Activated T-cell treated with anti-CD3 and anti-CD28 coated beads, Interleukin-2, amount 50 U/mL, for 1 hour (primary cell): ENCODE measurements at regions not wholly inside any gene's neighbourhood (a gene's known extent, or its start where the extent isn't known, plus 50 kb on each side); places are given as distances from the start of the nearest gene placed in this dataset.

ENCODE experiments used
- DNase-seq: peaks from one replicate; pipeline ENCODE4 v3.0.0-alpha.2; 2020

DNA sequence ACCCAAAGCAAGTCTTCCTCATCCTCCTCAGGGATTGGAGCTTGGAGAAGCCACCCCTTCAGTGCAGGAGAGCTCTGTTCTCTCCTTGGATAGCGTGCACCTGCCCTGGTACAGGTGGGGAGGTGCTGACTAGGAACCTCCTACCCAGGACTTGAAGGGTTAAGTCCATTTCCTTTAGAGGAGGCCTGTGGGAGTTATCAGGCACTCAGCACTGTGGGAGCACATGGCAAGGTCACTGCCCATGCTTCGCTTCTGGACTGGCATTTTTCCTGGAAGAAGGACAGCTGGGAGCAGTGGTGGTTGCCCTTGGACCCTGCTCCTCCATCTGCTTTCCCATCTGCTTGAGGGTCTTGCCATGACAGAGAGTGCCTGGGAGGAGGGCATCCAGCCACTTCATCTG is 142.8 kb downstream of the CXCL12 start:
- no peak for DNase-seq

GRCh38 chr10:44240584-44241205 is 144.2 kb downstream of the CXCL12 start:
- DNase-seq = no peak

DNA sequence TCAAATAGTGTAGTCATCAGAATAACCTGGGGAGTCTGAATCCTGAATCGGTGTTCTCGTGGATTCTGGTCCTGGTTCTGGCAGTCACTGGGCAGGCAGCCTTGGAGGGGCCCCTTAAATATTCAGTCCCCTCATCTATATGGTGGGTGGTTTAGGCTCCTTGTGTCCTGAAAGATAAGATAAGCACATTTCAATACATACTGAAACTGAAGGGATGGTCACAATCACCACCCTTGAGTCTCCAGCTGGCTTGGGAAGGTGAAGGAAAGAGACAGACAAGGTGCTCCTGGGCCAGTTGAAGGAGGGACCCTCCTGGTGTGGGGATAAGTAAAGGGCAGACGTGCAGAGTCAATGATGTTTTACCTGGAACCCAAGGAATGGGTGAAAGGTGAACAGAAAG is 146.7 kb downstream of the CXCL12 start:
- DNase-seq = no peak

DNA sequence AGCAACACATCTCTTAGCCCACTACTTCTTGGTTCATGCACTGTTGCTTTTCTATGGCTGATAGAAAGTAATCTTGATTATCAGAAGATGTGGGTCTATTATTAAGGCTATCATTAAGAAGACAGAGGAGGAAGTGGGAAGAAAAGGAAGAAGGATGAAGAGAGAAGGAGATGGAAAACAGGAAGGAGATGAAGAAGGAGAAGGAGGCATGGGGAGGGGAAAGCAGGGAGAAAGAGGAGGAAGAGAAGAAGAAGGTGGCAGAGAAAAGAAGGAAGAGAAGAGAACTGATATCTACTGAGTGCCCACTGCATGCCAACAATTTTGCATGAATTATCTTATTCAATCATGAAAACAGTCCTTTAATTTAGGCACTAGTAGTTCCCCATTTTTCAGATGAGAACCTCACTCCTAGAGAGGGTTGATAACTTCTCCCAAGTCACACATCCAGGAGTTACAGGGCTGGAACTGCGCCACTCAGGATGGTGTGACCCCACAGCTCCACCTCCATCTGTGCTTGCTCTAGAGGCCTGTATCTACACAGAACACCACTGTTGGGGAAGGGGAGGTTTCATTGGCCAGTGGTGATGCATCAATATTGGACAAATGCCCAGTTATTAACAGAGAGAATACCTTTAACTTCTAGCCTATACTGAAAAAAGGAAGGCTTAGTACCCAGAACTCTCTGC is 147.4 kb downstream of the CXCL12 start:
- DNase-seq = no peak

DNA sequence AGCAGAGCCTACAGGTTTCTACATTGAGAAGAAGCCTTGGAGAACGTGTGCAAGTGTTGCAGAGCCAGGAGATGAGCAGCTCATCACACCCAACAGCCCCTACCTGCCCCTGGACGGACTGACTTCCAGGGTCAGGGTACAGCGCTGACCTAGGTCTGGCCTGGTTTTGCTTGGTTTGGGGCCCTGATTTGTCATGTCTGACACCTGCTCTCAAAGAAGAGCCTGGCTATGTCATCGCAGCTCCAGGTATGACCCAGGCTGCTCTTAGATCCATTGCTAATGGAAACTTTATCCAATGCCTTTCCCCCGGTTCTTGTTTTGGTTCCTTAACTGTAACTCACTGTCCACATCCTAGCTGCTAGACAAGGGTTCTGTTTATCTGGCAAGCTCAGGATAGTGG is 149.5 kb downstream of the CXCL12 start:
- no peak for DNase-seq

DNA sequence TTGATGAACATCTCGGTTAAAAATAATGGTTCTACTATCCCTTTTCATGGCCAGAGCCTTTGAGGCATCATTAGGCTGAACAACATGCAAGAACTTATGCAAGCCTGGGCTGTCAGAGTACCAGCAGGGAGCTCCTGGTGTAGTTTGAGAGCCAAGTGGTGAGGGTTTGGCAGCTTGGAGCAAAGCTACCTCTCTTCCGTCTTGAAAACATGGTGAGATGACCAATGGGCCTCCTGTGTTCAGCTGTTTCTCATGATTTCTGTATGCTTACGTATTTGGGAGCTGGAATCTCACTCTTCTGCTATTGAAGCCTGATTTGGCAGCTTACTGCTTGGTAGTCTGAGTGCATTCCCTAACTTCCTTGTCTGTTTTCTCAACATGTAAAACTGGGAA is 150.4 kb downstream of the CXCL12 start:
- DNase-seq = no peak

DNA sequence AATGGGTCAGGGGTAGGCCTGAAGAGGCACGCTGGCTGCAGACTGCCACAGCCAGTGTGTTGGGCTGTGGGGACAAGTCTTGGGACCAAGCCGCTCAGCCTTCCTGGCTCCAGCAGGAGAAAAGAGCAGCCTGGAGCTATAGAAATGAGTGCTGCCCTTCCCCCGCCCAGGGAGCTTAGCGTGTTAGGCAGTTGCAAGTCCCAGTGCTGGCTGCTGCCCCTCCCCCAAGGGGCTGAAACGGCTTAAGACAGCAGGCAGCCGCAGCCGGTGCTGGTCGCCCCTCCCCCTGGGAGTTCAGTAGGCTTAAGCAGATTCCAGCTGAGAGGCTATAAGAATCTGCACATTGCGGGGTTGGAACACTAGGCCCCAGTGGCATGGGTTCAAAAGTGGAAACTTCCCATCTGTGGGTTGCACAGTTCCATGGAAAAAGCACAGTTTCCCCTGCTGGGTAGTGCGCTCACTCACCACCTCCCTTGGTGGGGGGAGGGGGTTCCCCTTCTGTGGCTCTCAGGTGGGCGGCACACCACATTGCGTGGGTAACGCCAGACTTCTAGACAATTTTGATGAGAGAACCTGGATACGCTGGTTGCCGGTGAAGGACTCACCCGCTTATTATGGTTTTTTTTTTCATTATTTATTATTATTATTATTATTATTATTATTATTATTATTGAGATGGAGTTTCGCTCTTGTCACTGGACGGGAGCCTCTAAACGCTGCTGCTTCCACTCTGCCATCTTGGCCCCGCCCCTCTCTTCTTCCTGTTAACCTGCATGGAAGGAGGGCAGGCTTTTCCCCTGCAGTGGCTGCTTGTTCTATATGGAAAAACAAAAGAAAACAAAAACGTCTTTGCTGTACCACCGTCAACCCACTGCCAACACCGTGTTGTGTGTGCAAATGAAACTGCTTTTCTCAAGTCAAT is 151.1 kb downstream of the CXCL12 start:
- no peak for DNase-seq

DNA sequence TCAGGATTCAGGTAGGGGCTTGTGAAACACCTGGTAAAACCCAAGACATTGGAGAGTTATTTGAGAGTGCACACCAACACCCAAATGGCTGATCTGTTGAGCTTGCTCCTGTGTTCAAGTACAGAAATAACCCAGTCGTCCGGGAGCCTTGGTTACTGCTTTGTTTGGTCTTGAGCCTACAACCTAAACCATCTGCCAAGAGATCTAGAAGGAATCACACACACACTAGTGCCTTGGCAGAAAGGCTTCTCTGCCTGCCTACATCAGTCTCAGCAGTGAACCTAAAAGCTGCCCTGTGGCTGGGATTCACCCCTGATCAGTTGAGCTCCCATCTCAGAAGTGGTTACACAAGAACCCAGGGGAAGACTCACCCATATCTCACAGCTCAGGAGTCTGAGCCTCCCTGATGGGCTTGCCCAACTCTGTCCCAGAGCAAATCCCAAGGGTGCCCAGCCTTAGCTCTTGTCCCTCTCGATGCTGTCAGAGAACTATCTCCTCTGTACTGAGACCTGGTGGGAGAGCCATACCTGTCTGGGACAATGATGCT is 167.6 kb downstream of the CXCL12 start:
- no peak for DNase-seq

GRCh38 chr10:44216073-44216472 is 168.8 kb downstream of the CXCL12 start:
- no peak for DNase-seq

DNA sequence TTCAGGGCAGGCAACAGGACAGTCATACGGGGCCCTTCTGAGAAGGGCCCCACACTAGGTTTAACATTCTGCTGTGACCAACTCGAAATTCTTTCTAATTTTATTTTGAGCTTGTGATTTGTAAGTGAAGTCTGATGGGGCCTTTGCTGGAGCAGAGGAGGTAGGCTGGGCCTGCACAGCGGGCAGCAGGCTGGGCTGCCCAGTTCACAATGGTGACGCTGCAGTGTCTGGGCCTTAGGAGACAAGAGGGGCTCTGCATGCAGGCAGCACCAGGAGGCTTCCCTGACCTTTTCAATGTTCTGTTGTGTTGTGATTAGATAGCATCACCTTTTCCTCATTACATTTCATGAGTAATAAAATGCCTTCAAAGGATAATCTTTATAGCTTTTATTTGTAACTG is 175.1 kb downstream of the CXCL12 start:
- DNase-seq = no peak

GRCh38 chr10:44207160-44207559 is 177.7 kb downstream of the CXCL12 start:
- no peak for DNase-seq

DNA sequence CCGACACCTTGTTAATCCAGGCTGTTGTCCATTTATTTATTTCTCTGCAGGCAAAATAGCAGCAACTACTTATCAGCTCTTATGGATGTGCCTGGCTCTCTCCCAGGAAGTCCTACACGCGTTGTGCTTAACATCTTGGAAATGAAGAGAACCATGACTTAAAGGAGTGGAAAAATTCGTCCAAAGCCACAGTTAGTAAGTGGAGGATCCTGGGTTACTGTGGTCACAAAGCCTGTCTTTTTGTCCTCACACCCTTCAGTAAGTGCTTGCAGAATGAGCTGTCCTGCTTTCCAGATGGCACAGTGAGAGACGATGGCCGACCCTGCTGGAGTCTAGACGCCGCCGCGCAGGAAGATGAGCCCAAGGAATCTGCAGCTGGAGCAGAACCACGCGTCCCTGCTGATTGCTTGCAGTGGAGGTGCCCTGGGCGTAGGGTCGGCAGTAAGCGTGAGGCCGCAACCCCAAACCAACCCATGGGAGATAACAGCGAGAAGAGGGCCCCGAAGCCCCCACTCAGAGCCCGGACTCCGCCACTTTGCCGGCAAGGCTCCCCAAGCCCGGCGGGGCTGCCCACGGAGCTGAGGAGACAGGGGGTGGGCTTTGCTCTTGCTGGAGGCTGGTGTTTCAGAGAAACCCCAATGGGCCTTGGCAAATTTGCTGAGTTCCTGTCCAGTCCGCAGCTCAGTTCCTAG is 178.6 kb downstream of the CXCL12 start:
- DNase-seq = no peak

DNA sequence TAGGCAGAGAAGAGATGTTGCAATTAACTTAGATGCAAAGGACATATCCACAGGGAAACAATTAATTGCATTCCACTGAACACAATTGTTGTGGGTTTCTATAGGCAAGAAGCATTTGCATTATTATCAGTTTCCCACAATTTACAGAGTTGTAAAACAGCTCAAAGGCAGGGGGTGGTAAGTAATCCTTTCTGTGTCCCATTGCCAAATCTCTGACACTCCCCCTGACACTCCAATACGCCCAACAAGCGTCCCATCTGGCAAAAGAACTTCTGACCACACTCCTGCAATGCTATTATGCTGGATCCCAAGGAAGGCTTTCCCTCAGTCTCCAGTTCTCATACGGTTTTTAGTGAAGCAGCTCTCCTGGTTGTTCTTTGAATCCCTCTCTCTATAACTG is 179.8 kb downstream of the CXCL12 start:
- no peak for DNase-seq

DNA sequence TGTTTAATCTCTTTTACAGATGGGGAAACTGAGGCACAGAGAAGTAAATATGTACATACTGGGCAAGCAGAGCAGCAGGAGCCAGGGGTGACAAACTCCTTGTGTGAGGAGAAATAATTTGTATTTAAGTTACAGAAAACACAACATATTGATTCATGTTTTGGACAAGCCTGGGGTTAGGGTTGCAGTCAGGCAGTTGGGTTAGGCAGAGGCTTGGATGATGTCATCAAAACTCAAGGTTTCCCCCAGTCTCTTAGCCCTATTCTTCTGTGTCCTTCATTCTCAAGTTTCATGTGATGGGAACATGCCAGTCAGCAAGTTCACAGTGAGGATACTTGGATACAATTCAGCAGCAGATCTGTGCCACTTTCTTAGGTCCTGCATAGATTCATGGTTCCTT is 181.4 kb downstream of the CXCL12 start:
- no peak for DNase-seq

DNA sequence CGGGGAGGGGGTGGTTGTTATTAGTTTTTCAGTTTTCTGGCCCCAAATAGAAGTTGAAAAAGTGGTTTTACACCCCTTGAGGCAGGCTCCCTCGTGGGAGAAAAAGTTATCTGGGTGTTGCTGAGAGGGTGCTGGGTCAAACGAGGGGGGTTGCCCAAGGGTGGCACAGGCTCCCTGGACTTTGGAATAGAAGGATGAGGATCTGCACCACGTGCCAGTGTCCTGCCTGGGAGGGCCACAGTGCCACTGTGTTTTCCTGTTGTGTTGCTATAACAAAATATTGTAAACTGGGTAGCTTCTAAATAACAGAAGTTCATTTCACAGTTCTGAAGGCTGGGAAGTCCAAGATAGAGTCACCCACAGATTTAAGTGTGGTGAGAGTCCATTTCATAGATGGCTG is 181.9 kb downstream of the CXCL12 start:
- no peak for DNase-seq

- DNase-seq = no peak
Observed at GRCh38 chr10:44201656-44202055, 183.2 kb downstream of the CXCL12 start.

DNA sequence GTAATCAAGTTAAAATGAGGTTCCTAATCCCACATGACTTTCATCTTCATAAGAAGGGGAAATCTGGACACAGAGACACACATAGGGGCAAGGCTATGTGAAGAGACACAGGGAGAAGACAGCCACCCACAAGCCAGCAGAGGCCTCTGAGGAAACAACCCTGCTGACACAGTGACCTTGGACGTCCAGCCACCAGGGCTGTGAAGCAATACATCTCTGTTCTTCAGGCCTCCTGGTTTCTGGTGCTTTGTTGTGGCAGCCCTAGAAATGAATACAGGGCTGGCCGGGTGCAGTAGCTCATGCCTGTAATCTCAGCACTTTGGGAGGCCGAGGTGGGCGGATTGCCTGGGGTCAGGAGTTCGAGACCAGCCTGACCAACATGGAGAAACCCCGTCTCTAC is 183.9 kb downstream of the CXCL12 start:
- DNase-seq = no peak

DNA sequence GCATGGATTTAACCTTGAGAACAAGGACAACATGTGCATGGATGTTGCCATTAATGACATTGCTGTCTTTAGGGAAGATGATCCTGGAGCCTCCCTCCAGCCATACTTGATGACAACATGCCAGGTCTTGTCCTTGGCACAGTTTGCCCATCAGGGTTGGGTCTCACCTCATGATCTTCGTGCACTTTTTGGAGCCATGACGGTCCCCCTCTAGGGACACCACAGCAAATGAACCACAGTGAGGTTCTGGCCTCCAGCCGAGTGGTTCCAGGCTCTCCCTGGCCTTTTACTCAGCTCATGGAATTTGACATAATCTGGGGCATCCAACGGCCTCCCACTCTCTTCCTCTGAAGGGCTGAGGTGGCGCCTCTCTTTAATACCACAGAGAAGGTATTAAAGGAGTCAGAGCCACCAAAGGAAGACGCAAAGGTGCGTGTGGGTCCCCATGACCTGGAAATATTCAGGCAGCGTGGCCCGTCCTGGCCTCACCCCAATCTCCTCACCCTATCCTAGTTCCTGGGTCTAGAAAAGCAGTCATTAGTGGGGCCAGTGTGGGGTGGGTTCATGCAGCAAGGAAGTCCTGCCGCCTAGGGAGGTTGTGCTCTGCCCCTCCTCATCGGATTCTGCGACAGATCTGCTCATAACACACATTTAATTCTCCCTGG is 184.8 kb downstream of the CXCL12 start:
- DNase-seq = no peak

DNA sequence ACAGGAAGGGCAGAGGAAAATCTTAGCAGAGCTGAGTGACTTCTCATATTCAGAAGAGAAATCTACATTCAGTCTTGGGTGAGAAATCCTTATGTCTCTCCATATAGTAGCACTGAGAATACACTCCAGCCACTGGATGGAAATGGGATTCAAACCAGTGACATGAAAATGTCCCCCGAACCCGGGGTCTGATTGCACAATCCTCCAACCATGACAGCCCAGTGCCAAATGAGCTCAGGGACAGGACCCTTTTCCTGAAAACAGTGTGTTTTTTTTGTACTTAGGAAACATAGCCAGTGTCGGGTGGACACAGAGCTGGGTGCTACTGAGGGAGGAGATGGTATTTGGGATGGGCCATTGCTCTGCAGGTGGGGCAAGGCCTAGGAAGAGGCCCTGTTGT is 185.6 kb downstream of the CXCL12 start:
- DNase-seq = no peak

DNA sequence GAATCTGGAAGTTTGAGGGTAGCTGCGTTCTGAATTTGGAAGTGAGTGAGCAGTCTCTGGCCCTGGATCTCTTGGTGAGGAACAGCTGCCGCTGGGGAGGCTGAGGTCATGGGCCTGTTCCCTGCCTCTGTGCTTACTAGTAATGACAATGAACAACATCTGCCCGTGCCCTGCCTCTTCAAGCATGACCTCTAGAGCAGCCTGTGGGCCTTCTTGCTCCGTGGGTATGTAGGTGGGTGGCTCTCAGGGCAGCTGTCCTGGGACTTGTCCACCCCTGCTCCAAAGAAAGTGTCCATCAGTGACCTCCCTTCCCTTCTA is 186.2 kb downstream of the CXCL12 start:
- no peak for DNase-seq

DNA sequence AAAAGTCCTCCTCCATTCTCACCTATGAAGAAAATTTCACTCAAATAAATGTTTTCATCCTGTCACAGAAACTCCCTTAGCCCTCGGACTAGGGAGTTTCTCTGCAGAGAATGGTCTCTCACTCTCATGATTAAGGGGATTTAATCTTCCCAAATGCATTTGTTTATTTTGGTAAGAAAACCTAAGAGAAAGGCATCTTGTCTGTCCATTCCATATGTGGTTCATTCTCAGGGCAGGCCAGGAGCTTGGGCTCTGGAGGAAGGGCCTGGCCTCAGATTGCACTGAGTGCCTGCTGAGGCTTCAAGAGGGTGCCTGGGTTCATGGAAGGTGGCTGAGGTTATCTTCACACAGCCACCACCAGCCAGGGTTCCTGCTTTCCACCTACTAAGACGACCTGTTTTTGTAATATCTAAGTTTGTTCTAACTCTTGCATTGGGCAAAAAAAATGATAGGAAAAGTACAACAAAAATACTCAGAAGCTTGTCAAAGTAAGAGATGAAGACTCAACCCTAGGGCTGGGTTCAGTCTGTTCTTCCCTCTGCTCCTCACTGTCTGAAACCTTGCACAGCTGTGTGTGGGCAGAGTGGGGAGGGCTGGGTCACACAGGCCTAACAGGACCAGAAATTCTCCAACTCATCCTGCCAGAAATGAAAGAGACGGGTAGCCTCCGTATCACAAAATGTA is 186.7 kb downstream of the CXCL12 start:
- DNase-seq = no peak

DNA sequence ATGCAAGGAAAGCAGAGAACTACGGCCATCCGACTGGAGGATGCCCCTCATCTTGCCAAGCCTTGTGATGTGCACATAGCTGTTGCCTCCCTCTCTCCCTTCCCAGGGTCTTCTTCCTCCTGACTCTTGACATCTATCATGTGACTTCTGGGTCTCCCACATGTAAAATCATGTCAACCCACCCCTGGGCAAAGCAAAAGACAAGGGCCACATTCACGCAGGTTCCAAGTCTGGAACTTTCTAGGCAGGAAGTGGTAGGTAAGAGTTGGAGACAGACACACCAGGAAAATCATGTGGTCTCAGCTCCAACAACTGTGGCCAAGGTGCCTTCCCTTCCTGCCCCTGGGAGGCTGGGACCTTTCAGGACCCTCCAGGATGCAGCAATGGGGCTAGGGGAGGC is 187.3 kb downstream of the CXCL12 start:
- DNase-seq = no peak
